ENCODE measurements at regions not wholly inside any gene's neighbourhood (a gene's known extent, or its start where the extent isn't known, plus 50 kb on each side); places are given as distances from the start of the nearest gene placed in this dataset.

DNA sequence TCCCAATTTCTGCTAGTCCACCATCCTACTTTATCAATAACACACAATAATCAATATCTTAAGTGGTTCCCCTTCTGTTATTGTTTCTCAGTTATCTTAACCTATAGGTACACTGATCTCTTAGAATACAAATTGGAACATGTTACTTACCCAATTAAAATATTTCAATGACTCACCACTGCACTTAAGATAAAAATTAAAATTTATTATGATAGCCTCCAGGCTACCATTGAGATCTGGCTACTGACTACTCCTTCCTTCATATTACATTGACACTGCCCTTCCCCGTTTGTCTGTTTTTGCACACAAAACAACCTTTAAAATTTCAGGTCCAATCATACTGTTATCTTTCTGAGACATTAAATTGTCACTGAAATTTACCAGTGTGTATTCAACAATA lies 1074.7 kb downstream of the ADGRL3 start:
- no TSS peak for BruUV-seq (replicated peaks)
- Mint-ChIP-seq H3K9me3 (ENCODE audit: low read depth, unreplicated experiment) (peaks cover 16% of the 10 kb centered on the region), H3K27ac (ENCODE audit: unreplicated experiment) (no peak overlapping the region), H3K4me3 (ENCODE audit: low read depth, unreplicated experiment) (no peak overlapping the region), H3K36me3 (ENCODE audit: insufficient read depth, unreplicated experiment) (no peaks in the 10 kb centered on the region), H3K27me3 (ENCODE audit: unreplicated experiment) (no peaks in the 10 kb centered on the region), H3K4me1 (ENCODE audit: low read depth, unreplicated experiment) (no peaks in the 10 kb centered on the region)
- CTCF ChIA-PET = no interaction called here
- no peak for DNase-seq
- TF ChIP-seq, protein P1, sequence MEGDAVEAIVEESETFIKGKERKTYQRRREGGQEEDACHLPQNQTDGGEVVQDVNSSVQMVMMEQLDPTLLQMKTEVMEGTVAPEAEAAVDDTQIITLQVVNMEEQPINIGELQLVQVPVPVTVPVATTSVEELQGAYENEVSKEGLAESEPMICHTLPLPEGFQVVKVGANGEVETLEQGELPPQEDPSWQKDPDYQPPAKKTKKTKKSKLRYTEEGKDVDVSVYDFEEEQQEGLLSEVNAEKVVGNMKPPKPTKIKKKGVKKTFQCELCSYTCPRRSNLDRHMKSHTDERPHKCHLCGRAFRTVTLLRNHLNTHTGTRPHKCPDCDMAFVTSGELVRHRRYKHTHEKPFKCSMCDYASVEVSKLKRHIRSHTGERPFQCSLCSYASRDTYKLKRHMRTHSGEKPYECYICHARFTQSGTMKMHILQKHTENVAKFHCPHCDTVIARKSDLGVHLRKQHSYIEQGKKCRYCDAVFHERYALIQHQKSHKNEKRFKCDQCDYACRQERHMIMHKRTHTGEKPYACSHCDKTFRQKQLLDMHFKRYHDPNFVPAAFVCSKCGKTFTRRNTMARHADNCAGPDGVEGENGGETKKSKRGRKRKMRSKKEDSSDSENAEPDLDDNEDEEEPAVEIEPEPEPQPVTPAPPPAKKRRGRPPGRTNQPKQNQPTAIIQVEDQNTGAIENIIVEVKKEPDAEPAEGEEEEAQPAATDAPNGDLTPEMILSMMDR (IDR thresholded peaks at IDR 0.05; ENCODE audit: unreplicated experiment) = no peak
- intact Hi-C loops (cut with micrococcal nuclease; ENCODE audit: unreplicated experiment) = no loop called here

GRCh38 chr4:62271107-62271506 lies 1071.0 kb downstream of the ADGRL3 start:
- Mint-ChIP-seq H3K27ac (ENCODE audit: unreplicated experiment) (no peak overlapping the region), H3K27me3 (ENCODE audit: unreplicated experiment) (no peaks in the 10 kb centered on the region), H3K9me3 (ENCODE audit: low read depth, unreplicated experiment) (peaks cover 13% of the 10 kb centered on the region), H3K4me3 (ENCODE audit: low read depth, unreplicated experiment) (no peak overlapping the region), H3K4me1 (ENCODE audit: low read depth, unreplicated experiment) (no peaks in the 10 kb centered on the region), H3K36me3 (ENCODE audit: insufficient read depth, unreplicated experiment) (no peaks in the 10 kb centered on the region)
- CTCF ChIA-PET = no interaction called here
- no peak for DNase-seq
- intact Hi-C loops (cut with micrococcal nuclease; ENCODE audit: unreplicated experiment) = no loop called here
- TF ChIP-seq, protein P1 (IDR thresholded peaks at IDR 0.05; ENCODE audit: unreplicated experiment) = no peak
- no TSS peak for BruUV-seq (replicated peaks)

DNA sequence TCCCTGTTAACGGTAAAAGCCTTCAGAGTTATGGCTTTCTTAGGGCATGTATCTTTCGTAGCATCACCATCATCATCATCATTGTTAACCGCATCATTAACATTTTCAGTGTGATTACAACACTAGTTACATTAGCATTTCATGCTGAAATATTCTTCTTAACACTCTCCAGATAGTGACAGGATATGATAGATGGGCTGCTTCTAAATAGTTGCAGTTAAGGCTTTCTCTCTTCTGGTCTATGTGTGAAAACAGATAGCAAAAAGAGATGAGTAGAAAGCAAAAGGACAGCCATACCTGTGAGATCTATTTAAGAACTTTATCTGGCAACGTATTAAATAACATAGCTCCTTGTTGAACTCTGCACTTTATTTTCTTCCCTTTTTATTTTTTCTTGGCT lies 1069.8 kb downstream of the ADGRL3 start:
- DNase-seq = no peak
- no TSS peak for BruUV-seq (replicated peaks)
- H3K9me3 Mint-ChIP-seq (ENCODE audit: low read depth, unreplicated experiment) = peaks cover 12% of the 10 kb centered on the region
- no peak overlapping the region for H3K4me3 Mint-ChIP-seq (ENCODE audit: low read depth, unreplicated experiment)
- no peaks in the 10 kb centered on the region for H3K36me3 Mint-ChIP-seq (ENCODE audit: insufficient read depth, unreplicated experiment)
- intact Hi-C loops (cut with micrococcal nuclease; ENCODE audit: unreplicated experiment) = no loop called here
- no peaks in the 10 kb centered on the region for H3K4me1 Mint-ChIP-seq (ENCODE audit: low read depth, unreplicated experiment)
- CTCF ChIA-PET = no interaction called here
- H3K27ac Mint-ChIP-seq (ENCODE audit: unreplicated experiment) = no peak overlapping the region
- H3K27me3 Mint-ChIP-seq (ENCODE audit: unreplicated experiment) = no peaks in the 10 kb centered on the region
- TF ChIP-seq, protein P1 (IDR thresholded peaks at IDR 0.05; ENCODE audit: unreplicated experiment) = no peak

GRCh38 chr4:62263454-62263853 lies 1063.3 kb downstream of the ADGRL3 start:
- Mint-ChIP-seq H3K9me3 (ENCODE audit: low read depth, unreplicated experiment) (peaks cover 4% of the 10 kb centered on the region), H3K27me3 (ENCODE audit: unreplicated experiment) (no peaks in the 10 kb centered on the region), H3K27ac (ENCODE audit: unreplicated experiment) (no peak overlapping the region), H3K4me1 (ENCODE audit: low read depth, unreplicated experiment) (no peaks in the 10 kb centered on the region), H3K4me3 (ENCODE audit: low read depth, unreplicated experiment) (no peak overlapping the region), H3K36me3 (ENCODE audit: insufficient read depth, unreplicated experiment) (no peaks in the 10 kb centered on the region)
- CTCF ChIA-PET = no interaction called here
- TF ChIP-seq, protein P1 (IDR thresholded peaks at IDR 0.05; ENCODE audit: unreplicated experiment) = no peak
- intact Hi-C loops (cut with micrococcal nuclease; ENCODE audit: unreplicated experiment) = no loop called here
- DNase-seq = no peak
- BruUV-seq (replicated peaks) = no TSS peak

- intact Hi-C loops (cut with micrococcal nuclease; ENCODE audit: unreplicated experiment) = no loop called here
These were observed 1062.5 kb downstream of the ADGRL3 start for GRCh38 chr4:62262676-62263075.

More at GRCh38 chr4:62262676-62263075, 1062.5 kb downstream of the ADGRL3 start:
- DNase-seq = no peak
- TF ChIP-seq, protein P1 (IDR thresholded peaks at IDR 0.05; ENCODE audit: unreplicated experiment) = no peak
- Mint-ChIP-seq H3K4me3 (ENCODE audit: low read depth, unreplicated experiment) (no peak overlapping the region), H3K9me3 (ENCODE audit: low read depth, unreplicated experiment) (peaks cover 4% of the 10 kb centered on the region), H3K27me3 (ENCODE audit: unreplicated experiment) (no peaks in the 10 kb centered on the region), H3K36me3 (ENCODE audit: insufficient read depth, unreplicated experiment) (no peaks in the 10 kb centered on the region), H3K4me1 (ENCODE audit: low read depth, unreplicated experiment) (no peaks in the 10 kb centered on the region), H3K27ac (ENCODE audit: unreplicated experiment) (no peak overlapping the region)
- CTCF ChIA-PET = no interaction called here
- BruUV-seq (replicated peaks) = no TSS peak
